ENCODE measurements at regions not wholly inside any gene's neighbourhood (a gene's known extent, or its start where the extent isn't known, plus 50 kb on each side); places are given as distances from the start of the nearest gene placed in this dataset.

DNA sequence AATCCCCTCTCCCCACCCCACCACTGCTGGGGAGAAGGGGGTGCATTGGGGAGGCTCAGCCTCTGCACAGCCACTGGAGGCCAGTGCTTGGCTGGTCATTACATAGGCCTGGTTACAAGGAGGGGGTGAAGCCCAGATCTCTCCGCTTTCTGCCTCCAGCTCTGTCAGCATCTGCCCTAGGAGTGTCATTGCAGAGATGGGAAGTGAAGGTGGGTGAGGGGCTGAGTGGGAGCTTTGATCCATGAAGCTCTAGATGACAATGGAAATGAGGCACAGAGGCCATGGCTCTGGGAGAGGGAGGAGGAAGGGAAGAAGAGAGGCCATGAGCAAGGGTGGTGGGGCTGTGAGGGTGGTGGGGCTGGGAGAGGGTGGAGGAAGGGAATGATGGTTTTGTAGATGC lies 411.6 kb downstream of the MATN1 start:
- H3K4me1 ChIP-seq (ENCODE audit: insufficient read depth, low read length) = no peaks in the 10 kb centered on the region
- no peaks in the 10 kb centered on the region for H3K9me3 ChIP-seq (ENCODE audit: low read length)
- in situ Hi-C loops (cut with HindIII; ENCODE audit: extremely low pct_ligation_motif_present, low pct_unique_long_range_greater_than_20kb) = no loop called here
- no peak overlapping the region for H3K9ac ChIP-seq (ENCODE audit: insufficient read depth, low read depth, low read length)
- ATAC-seq = no peak
- intact Hi-C loops (cut with micrococcal nuclease; ENCODE audit: unreplicated experiment) = no loop called here
- ChIA-PET CTCF (ENCODE audit: low intra/inter-chr PET ratio, low total read pairs) (no interaction called here), POLR2A (no interaction called here)
- FAIRE-seq = no peak
- no peak overlapping the region for H3K4me2 ChIP-seq (ENCODE audit: low read depth, low read length)
- no peak overlapping the region for H3K4me3 ChIP-seq (replicated peaks in 1 of 3; ENCODE audit: insufficient read depth in 1 of 3, low read depth in 2 of 3, low read length in 3 of 3)
- H4K20me1 ChIP-seq (ENCODE audit: insufficient read depth, low read length) = no peaks in the 10 kb centered on the region
- H3K36me3 ChIP-seq (replicated peaks in 1 of 2; ENCODE audit: control insufficient read depth in 1 of 2, insufficient read depth in 2 of 2, low read length in 2 of 2) = no peaks in the 10 kb centered on the region
- H3K27ac ChIP-seq (ENCODE audit: extremely low read length, insufficient read depth, low read length) = no peak overlapping the region
- peaks cover 3 to 10% of the 10 kb centered on the region in 2 experiments; a peak in 2 of 5 replicates for H3K27me3 ChIP-seq (ENCODE audit: control insufficient read depth in 1 of 2, insufficient read depth in 2 of 2, low read length in 2 of 2)
- no peaks in the 10 kb centered on the region for H3K79me2 ChIP-seq (ENCODE audit: insufficient read depth, low read length)
- BruUV-seq (replicated peaks) = no TSS peak
- 13% methylated on average over 1 of the region's 1 CpG for WGBS (ENCODE audit: low lambda C conversion rate)
- no peak overlapping the region for H2AFZ ChIP-seq (ENCODE audit: low read length)
- no peak for DNase-seq (ENCODE audit: low spot score)
- no peak for TF ChIP-seq ZNF800 (CRISPR knock-in tag; IDR thresholded peaks at IDR 0.05)
- TF ChIP-seq KLF9 (CRISPR knock-in tag; IDR thresholded peaks at IDR 0.05; ENCODE audit: low read depth) = no peak
- TF ChIP-seq PRDM10 (CRISPR knock-in tag; IDR thresholded peaks at IDR 0.05; ENCODE audit: low read depth) = no peak
- TF ChIP-seq PHF8 (CRISPR knock-in tag; IDR thresholded peaks at IDR 0.05) = no peak
- no peak for TF ChIP-seq HIVEP1 (CRISPR knock-in tag; IDR thresholded peaks at IDR 0.05)
- no peak for TF ChIP-seq SRY (CRISPR knock-in tag; IDR thresholded peaks at IDR 0.05)
- TF ChIP-seq, protein P1, sequence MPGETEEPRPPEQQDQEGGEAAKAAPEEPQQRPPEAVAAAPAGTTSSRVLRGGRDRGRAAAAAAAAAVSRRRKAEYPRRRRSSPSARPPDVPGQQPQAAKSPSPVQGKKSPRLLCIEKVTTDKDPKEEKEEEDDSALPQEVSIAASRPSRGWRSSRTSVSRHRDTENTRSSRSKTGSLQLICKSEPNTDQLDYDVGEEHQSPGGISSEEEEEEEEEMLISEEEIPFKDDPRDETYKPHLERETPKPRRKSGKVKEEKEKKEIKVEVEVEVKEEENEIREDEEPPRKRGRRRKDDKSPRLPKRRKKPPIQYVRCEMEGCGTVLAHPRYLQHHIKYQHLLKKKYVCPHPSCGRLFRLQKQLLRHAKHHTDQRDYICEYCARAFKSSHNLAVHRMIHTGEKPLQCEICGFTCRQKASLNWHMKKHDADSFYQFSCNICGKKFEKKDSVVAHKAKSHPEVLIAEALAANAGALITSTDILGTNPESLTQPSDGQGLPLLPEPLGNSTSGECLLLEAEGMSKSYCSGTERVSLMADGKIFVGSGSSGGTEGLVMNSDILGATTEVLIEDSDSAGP (CRISPR knock-in tag; IDR thresholded peaks at IDR 0.05; ENCODE audit: borderline replicate concordance) = no peak
- no peak for TF ChIP-seq ZHX2 (IDR thresholded peaks at IDR 0.05; ENCODE audit: low read depth)
- TF ChIP-seq ZHX2 (CRISPR knock-in tag; IDR thresholded peaks at IDR 0.05; ENCODE audit: borderline replicate concordance) = no peak
- TF ChIP-seq ZFYVE20 (CRISPR knock-in tag; IDR thresholded peaks at IDR 0.05; ENCODE audit: borderline replicate concordance, low read depth) = no peak
